Kidney glomerular epithelial cell (primary cell): ENCODE measurements at regions not wholly inside any gene's neighbourhood (a gene's known extent, or its start where the extent isn't known, plus 50 kb on each side); places are given as distances from the start of the nearest gene placed in this dataset.

ENCODE experiments used
- DNase-seq: peaks from one replicate; lab custom pipeline; 2025; lab: John Stamatoyannopoulos, UW

- no peak for DNase-seq
Observed at GRCh38 chr2:120809151-120809550, 73.5 kb downstream of the GLI2 start.

GRCh38 chr2:120809609-120810440 lies 74.2 kb downstream of the GLI2 start:
- DNase-seq, result no peak

GRCh38 chr2:120810639-120811038 lies 75.0 kb downstream of the GLI2 start:
- DNase-seq, result no peak

- DNase-seq, result no peak
Observed at GRCh38 chr2:120812866-120813265, 77.2 kb downstream of the GLI2 start.

- DNase-seq, result no peak
Observed at GRCh38 chr2:120814352-120814751, 78.7 kb downstream of the GLI2 start.

- no peak for DNase-seq
Observed at GRCh38 chr2:120815292-120815691, 79.6 kb downstream of the GLI2 start.

GRCh38 chr2:120817136-120817955 lies 81.7 kb downstream of the GLI2 start:
- no peak for DNase-seq

- no peak for DNase-seq
Observed at GRCh38 chr2:120817956-120818325, 82.3 kb downstream of the GLI2 start.

GRCh38 chr2:120818441-120818920 lies 82.8 kb downstream of the GLI2 start:
- no peak for DNase-seq

- no peak for DNase-seq
Observed at GRCh38 chr2:120819720-120820210, 84.1 kb downstream of the GLI2 start.

GRCh38 chr2:120820263-120820952 lies 84.7 kb downstream of the GLI2 start:
- no peak for DNase-seq

- peak; percentile 5 for DNase-seq
Observed at GRCh38 chr2:120820953-120821279, 85.2 kb downstream of the GLI2 start.

- no peak for DNase-seq
Observed at GRCh38 chr2:120821446-120822160, 85.9 kb downstream of the GLI2 start.

- no peak for DNase-seq
Observed at GRCh38 chr2:120822933-120823332, 87.3 kb downstream of the GLI2 start.

- no peak for DNase-seq
Observed at GRCh38 chr2:120823551-120823950, 87.9 kb downstream of the GLI2 start.

- no peak for DNase-seq
Observed at GRCh38 chr2:120824246-120824645, 88.6 kb downstream of the GLI2 start.

GRCh38 chr2:120825370-120826259 lies 89.9 kb downstream of the GLI2 start:
- no peak for DNase-seq

- DNase-seq, result no peak
Observed at GRCh38 chr2:120826260-120826648, 90.6 kb downstream of the GLI2 start.

- no peak for DNase-seq
Observed at GRCh38 chr2:120826716-120827410, 91.2 kb downstream of the GLI2 start.

GRCh38 chr2:120828066-120828465 lies 92.4 kb downstream of the GLI2 start:
- DNase-seq, result no peak
